ENCODE measurements at regions not wholly inside any gene's neighbourhood (a gene's known extent, or its start where the extent isn't known, plus 50 kb on each side); places are given as distances from the start of the nearest gene placed in this dataset.

GRCh38 chr7:73974101-73974947, 53.6 kb upstream of the ELN start:
- no peaks in the 10 kb centered on the region for H3K36me3 ChIP-seq
- no peaks in the 10 kb centered on the region for H3K9me3 ChIP-seq
- H3K27me3 ChIP-seq = no peaks in the 10 kb centered on the region
- H3K4me3 ChIP-seq = no peak overlapping the region
- DNase-seq = no peak

- H3K36me3 ChIP-seq = no peaks in the 10 kb centered on the region
- no peaks in the 10 kb centered on the region for H3K9me3 ChIP-seq
- H3K4me3 ChIP-seq = no peak overlapping the region
- no peaks in the 10 kb centered on the region for H3K27me3 ChIP-seq
- DNase-seq = no peak
Observed at GRCh38 chr7:73974948-73975926, 52.7 kb upstream of the ELN start.

GRCh38 chr7:73976761-73977618, 51.0 kb upstream of the ELN start:
- Histone ChIP-seq H3K27me3 (no peaks in the 10 kb centered on the region), H3K4me3 (no peak overlapping the region), H3K36me3 (no peaks in the 10 kb centered on the region), H3K9me3 (no peaks in the 10 kb centered on the region)
- DNase-seq = no peak

- DNase-seq = no peak
- no peaks in the 10 kb centered on the region for H3K27me3 ChIP-seq
- H3K4me3 ChIP-seq = no peak overlapping the region
- no peaks in the 10 kb centered on the region for H3K9me3 ChIP-seq
- no peaks in the 10 kb centered on the region for H3K36me3 ChIP-seq
Observed at GRCh38 chr7:73977619-73978618, 50.1 kb upstream of the ELN start.

Data from MG63 (cell line).